SK-N-SH (cell line): ENCODE measurements at regions not wholly inside any gene's neighbourhood (a gene's known extent, or its start where the extent isn't known, plus 50 kb on each side); places are given as distances from the start of the nearest gene placed in this dataset.

ENCODE experiments used
- CTCF ChIP-seq: fragments of 200-600 bp; sonication (generic); IDR thresholded peaks from 2 replicates; pipeline ENCODE4 v1.6.1; 2017; ENCODE audit warnings: antibody characterized with exemption, mild to moderate bottlenecking, moderate library complexity
- USF2 ChIP-seq: fragments of 150-350 bp; IDR thresholded peaks from 2 replicates; pipeline ENCODE4 v1.6.1; 2017; ENCODE audit warnings: antibody characterized with exemption, low read length, low read depth, borderline replicate concordance

- no peak for TF ChIP-seq CTCF
- no peak for TF ChIP-seq USF2
Observed at GRCh38 chr17:56018211-56018610, 135.1 kb upstream of the ANKFN1 start.
